Activated CD4-positive, alpha-beta T cell treated with anti-CD3 and anti-CD28 coated beads, Interleukin-2, amount 50 U/mL, for 16 hours (primary cell): ENCODE measurements at regions not wholly inside any gene's neighbourhood (a gene's known extent, or its start where the extent isn't known, plus 50 kb on each side); places are given as distances from the start of the nearest gene placed in this dataset.
"Not testable (repeated sequence)": the region's sequence is repeated elsewhere in the genome, so short reads cannot be mapped to it uniquely, and the experiment has no call there.

ENCODE experiments used
- DNase-seq: peaks from one replicate; pipeline ENCODE4 v3.0.0-alpha.2; 2020

- no peak for DNase-seq
These were observed 1165.2 kb downstream of the BRINP3 start for GRCh38 chr1:189312499-189312898.

GRCh38 chr1:189313488-189313887 is 1164.2 kb downstream of the BRINP3 start:
- no peak for DNase-seq

- DNase-seq: no peak
These were observed 1162.4 kb downstream of the BRINP3 start for GRCh38 chr1:189315035-189315901.

- DNase-seq: no peak
These were observed 1154.6 kb downstream of the BRINP3 start for GRCh38 chr1:189323091-189323490.

GRCh38 chr1:189331071-189331470 is 1146.6 kb downstream of the BRINP3 start:
- DNase-seq: not testable (repeated sequence)

GRCh38 chr1:189336115-189337100 is 1141.3 kb downstream of the BRINP3 start:
- DNase-seq: no peak

- DNase-seq: no peak
These were observed 1128.1 kb downstream of the BRINP3 start for GRCh38 chr1:189349607-189350006.

GRCh38 chr1:189350983-189351616 is 1126.6 kb downstream of the BRINP3 start:
- DNase-seq: no peak

GRCh38 chr1:189351960-189352359 is 1125.7 kb downstream of the BRINP3 start:
- no peak for DNase-seq

- no peak for DNase-seq
These were observed 1121.5 kb downstream of the BRINP3 start for GRCh38 chr1:189356206-189356605.

- DNase-seq: no peak
These were observed 1120.3 kb downstream of the BRINP3 start for GRCh38 chr1:189357317-189357716.

- no peak for DNase-seq
These were observed 1108.1 kb downstream of the BRINP3 start for GRCh38 chr1:189369612-189370011.

GRCh38 chr1:189374816-189375215 is 1102.8 kb downstream of the BRINP3 start:
- DNase-seq: no peak

- DNase-seq: no peak
These were observed 1072.2 kb downstream of the BRINP3 start for GRCh38 chr1:189405419-189405818.

- DNase-seq: no peak
These were observed 1067.9 kb downstream of the BRINP3 start for GRCh38 chr1:189409774-189410173.

GRCh38 chr1:189424746-189425331 is 1052.8 kb downstream of the BRINP3 start:
- no peak for DNase-seq

GRCh38 chr1:189429610-189430009 is 1048.1 kb downstream of the BRINP3 start:
- peak; percentile 20 for DNase-seq

- DNase-seq: no peak
These were observed 1046.2 kb downstream of the BRINP3 start for GRCh38 chr1:189431447-189431846.

GRCh38 chr1:189432753-189433152 is 1044.9 kb downstream of the BRINP3 start:
- no peak for DNase-seq

GRCh38 chr1:189434461-189434860 is 1043.2 kb downstream of the BRINP3 start:
- no peak for DNase-seq

- DNase-seq: no peak
These were observed 1042.3 kb downstream of the BRINP3 start for GRCh38 chr1:189435398-189435797.

GRCh38 chr1:189438808-189439207 is 1038.9 kb downstream of the BRINP3 start:
- no peak for DNase-seq

- DNase-seq: no peak
These were observed 1014.5 kb downstream of the BRINP3 start for GRCh38 chr1:189463166-189463565.
